GM23338 (cell line): ENCODE measurements at regions not wholly inside any gene's neighbourhood (a gene's known extent, or its start where the extent isn't known, plus 50 kb on each side); places are given as distances from the start of the nearest gene placed in this dataset.
"Not testable (repeated sequence)": the region's sequence is repeated elsewhere in the genome, so short reads cannot be mapped to it uniquely, and the experiment has no call there.

ENCODE experiments used
- ATAC-seq: fragments of 200-7000 bp; cut with Tn5 transposase; 3 replicates; pipeline ENCODE4 v1.9.1; 2020
- DNase-seq: peaks from one replicate; pipeline ENCODE4 v3.0.0-alpha.2; 2015; ENCODE audit warnings: low spot score
- H2AFZ ChIP-seq: fragments of 200-600 bp; sonication (generic); 2 replicates; pipeline ENCODE4 v1.8.0; 2016; ENCODE audit warnings: antibody characterized with exemption, mild to moderate bottlenecking, moderate library complexity
- H3F3A ChIP-seq: fragments of 200-600 bp; sonication (generic); replicated peaks from 2 replicates; pipeline ENCODE4 v1.8.0; 2017; ENCODE audit warnings: antibody characterized with exemption, mixed run types, low read depth
- H3K27ac ChIP-seq: fragments of 200-600 bp; sonication (generic); 2 replicates; pipeline ENCODE4 v1.6.1; 2016; ENCODE audit warnings: low read depth
- H3K27me3 ChIP-seq: fragments of 200-600 bp; sonication (generic); 2 replicates; pipeline ENCODE4 v1.8.0; 2016; ENCODE audit warnings: mild to moderate bottlenecking, mixed run types, moderate library complexity; ENCODE audit not compliant: insufficient read depth
- H3K36me3 ChIP-seq: fragments of 200-600 bp; sonication (generic); 2 replicates; pipeline ENCODE4 v1.8.0; 2016; ENCODE audit warnings: mild to moderate bottlenecking; ENCODE audit not compliant: insufficient read depth
- H3K4me1 ChIP-seq: fragments of 200-600 bp; sonication (generic); 2 replicates; pipeline ENCODE4 v1.8.0; 2016; ENCODE audit warnings: mild to moderate bottlenecking, moderate library complexity; ENCODE audit not compliant: insufficient read depth
- H3K4me2 ChIP-seq: fragments of 200-600 bp; sonication (generic); 2 replicates; pipeline ENCODE4 v1.7.1; 2017; ENCODE audit warnings: mixed run types
- H3K4me3 ChIP-seq: fragments of 200-600 bp; sonication (generic); 2 replicates; pipeline ENCODE4 v1.6.1; 2016; ENCODE audit warnings: mixed run types
- H3K79me2 ChIP-seq: fragments of 200-600 bp; sonication (generic); replicated peaks from 2 replicates; pipeline ENCODE4 v1.8.0; 2017; ENCODE audit warnings: mild to moderate bottlenecking; ENCODE audit not compliant: insufficient read depth
- H3K9me2 ChIP-seq: fragments of 200-600 bp; sonication (generic); 2 replicates; pipeline ENCODE4 v1.8.0; 2017; ENCODE audit not compliant: insufficient read depth
- H4K20me1 ChIP-seq: fragments of 200-600 bp; sonication (generic); replicated peaks from 2 replicates; pipeline ENCODE4 v1.8.0; 2017; ENCODE audit warnings: mild to moderate bottlenecking; ENCODE audit not compliant: insufficient read depth
- H3K27ac Mint-ChIP-seq: 2 replicates; pipeline ENCODE4 v1.8.0; 2020; ENCODE audit warnings: inconsistent platforms, mild to moderate bottlenecking, moderate library complexity, mixed read lengths
- H3K27me3 Mint-ChIP-seq: 3 replicates; pipeline ENCODE4 v1.8.0; 2022; ENCODE audit warnings: low read depth, mild to moderate bottlenecking, moderate library complexity, mixed read lengths, inconsistent platforms; ENCODE audit not compliant: insufficient read depth, poor library complexity
- H3K36me3 Mint-ChIP-seq: 3 replicates; pipeline ENCODE4 v1.8.0; 2021; ENCODE audit warnings: low read depth, mild to moderate bottlenecking, inconsistent platforms, moderate library complexity, mixed read lengths
- H3K4me1 Mint-ChIP-seq: 3 replicates; pipeline ENCODE4 v1.8.0; 2020; ENCODE audit warnings: mild to moderate bottlenecking, inconsistent platforms, mixed read lengths
- H3K4me3 Mint-ChIP-seq: 3 replicates; pipeline ENCODE4 v1.8.0; 2021; ENCODE audit warnings: moderate library complexity, mild to moderate bottlenecking, inconsistent platforms, mixed read lengths
- H3K9me3 Mint-ChIP-seq: 3 replicates; pipeline ENCODE4 v1.8.0; 2020; ENCODE audit warnings: moderate library complexity, mild to moderate bottlenecking, inconsistent platforms, mixed read lengths
- CREB1 ChIP-seq: fragments of 250-450 bp; sonication (Bioruptor Pico); IDR thresholded peaks from 2 replicates; pipeline ENCODE4 v1.5.0; 2020; ENCODE audit warnings: low read depth, mild to moderate bottlenecking, moderate library complexity
- CTCF ChIP-seq, 2 experiments: fragments of 200-600 bp in 1 of 2; sonication (generic) in 1 of 2; conservative IDR thresholded peaks; 2 replicates each; pipeline versions ENCODE4 v1.5.1 to v1.6.1; 2016 to 2017; ENCODE audit warnings: antibody characterized with exemption in 2 of 2, low read depth in 2 of 2, mild to moderate bottlenecking in 2 of 2, moderate library complexity in 1 of 2
- ETS1 ChIP-seq: IDR thresholded peaks from 2 replicates; pipeline ENCODE4 v1.6.1; 2016; ENCODE audit warnings: antibody characterized with exemption
- EZH2 ChIP-seq: fragments of 200-600 bp; sonication (generic); IDR thresholded peaks from one replicate; pipeline ENCODE4 v1.8.0; 2017; ENCODE audit warnings: antibody characterized with exemption, mild to moderate bottlenecking, low read depth; ENCODE audit not compliant: unreplicated experiment
- EZH2phosphoT487 ChIP-seq: fragments of 200-600 bp; sonication (generic); IDR thresholded peaks from one replicate; pipeline ENCODE4 v1.8.1; 2018; ENCODE audit warnings: antibody characterized with exemption; ENCODE audit not compliant: unreplicated experiment
- JUNB ChIP-seq: IDR thresholded peaks from one replicate; pipeline ENCODE4 v1.6.1; 2016; ENCODE audit warnings: antibody characterized with exemption; ENCODE audit not compliant: unreplicated experiment
- NANOG ChIP-seq: IDR thresholded peaks from 2 replicates; pipeline ENCODE4 v1.6.1; 2016; ENCODE audit warnings: antibody characterized with exemption, borderline replicate concordance
- POLR2AphosphoS5 ChIP-seq: IDR thresholded peaks from 2 replicates; pipeline ENCODE4 v1.6.1; 2016; ENCODE audit warnings: antibody characterized with exemption, low read depth
- REST ChIP-seq: IDR thresholded peaks from one replicate; pipeline ENCODE4 v1.6.1; 2018; ENCODE audit warnings: antibody characterized with exemption; ENCODE audit not compliant: unreplicated experiment
- STAT1 ChIP-seq: IDR thresholded peaks from one replicate; pipeline ENCODE4 v1.6.1; 2016; ENCODE audit warnings: antibody characterized with exemption; ENCODE audit not compliant: unreplicated experiment
- ZNF114 ChIP-seq: fragments of 250-450 bp; sonication (Bioruptor Pico); IDR thresholded peaks from 2 replicates; pipeline ENCODE4 v1.5.0; 2020; ENCODE audit warnings: mild to moderate bottlenecking, moderate library complexity
- ZNF331 ChIP-seq: fragments of 250-450 bp; sonication (Bioruptor Pico); IDR thresholded peaks from 2 replicates; pipeline ENCODE4 v1.5.0; 2020; ENCODE audit warnings: low read depth, mild to moderate bottlenecking, moderate library complexity

GRCh38 chr2:223294756-223295155 lies 242.8 kb downstream of the KCNE4 start (continued):
- no peak for TF ChIP-seq ZNF331
- no peak for TF ChIP-seq EZH2
- TF ChIP-seq CTCF (conservative IDR thresholded peaks at IDR 0.05; ENCODE audit: low read depth in 2 of 2), result no peak
- no peak for TF ChIP-seq NANOG
- TF ChIP-seq STAT1, result no peak
- TF ChIP-seq POLR2AphosphoS5, result no peak
- TF ChIP-seq JUNB, result no peak
- no peak for TF ChIP-seq CREB1 (CRISPR knock-in tag)
- no peak for TF ChIP-seq EZH2phosphoT487
- no peak for TF ChIP-seq ZNF114
- TF ChIP-seq ETS1, result no peak

GRCh38 chr2:223297788-223298187 lies 245.8 kb downstream of the KCNE4 start:
- Histone ChIP-seq H3K36me3 (no peaks in the 10 kb centered on the region), H2AFZ (no peak overlapping the region), H3F3A (no peaks in the 10 kb centered on the region), H3K27me3 (no peaks in the 10 kb centered on the region), H3K79me2 (no peaks in the 10 kb centered on the region), H3K4me1 (no peaks in the 10 kb centered on the region), H3K4me2 (no peak overlapping the region), H3K9me2 (peaks cover 5% of the 10 kb centered on the region; the same call in 1 of the 2 replicates), H3K4me3 (no peak overlapping the region), H4K20me1 (no peaks in the 10 kb centered on the region), H3K27ac (no peak overlapping the region)
- Mint-ChIP-seq H3K27ac (no peak overlapping the region), H3K4me3 (no peak overlapping the region), H3K27me3 (no peaks in the 10 kb centered on the region), H3K4me1 (no peaks in the 10 kb centered on the region), H3K36me3 (no peaks in the 10 kb centered on the region), H3K9me3 (peaks cover 7% of the 10 kb centered on the region; the same call in 2 of the 3 replicates)
- DNase-seq (no peak), ATAC-seq (no peak)
- no peak for TF ChIP-seq JUNB
- TF ChIP-seq REST, result no peak
- TF ChIP-seq EZH2, result no peak
- TF ChIP-seq ETS1, result no peak
- TF ChIP-seq POLR2AphosphoS5, result no peak
- no peak for TF ChIP-seq CREB1 (CRISPR knock-in tag)
- no peak for TF ChIP-seq EZH2phosphoT487
- TF ChIP-seq CTCF (conservative IDR thresholded peaks at IDR 0.05; ENCODE audit: low read depth in 2 of 2), result no peak

- H3K9me2 ChIP-seq, H3K4me1 ChIP-seq, H3K27me3 ChIP-seq, H3K27me3 Mint-ChIP-seq, H3K36me3 Mint-ChIP-seq, H4K20me1 ChIP-seq, H3K9me3 Mint-ChIP-seq, H3K79me2 ChIP-seq, H3K27ac ChIP-seq, H3K4me3 Mint-ChIP-seq, H3K27ac Mint-ChIP-seq, H3K4me1 Mint-ChIP-seq, DNase-seq, H3K4me3 ChIP-seq, H3K36me3 ChIP-seq, H2AFZ ChIP-seq, H3F3A ChIP-seq, H3K4me2 ChIP-seq, ATAC-seq: not testable (repeated sequence)
Observed at GRCh38 chr2:223298329-223298728, 246.3 kb downstream of the KCNE4 start.
